ENCODE measurements at regions not wholly inside any gene's neighbourhood (a gene's known extent, or its start where the extent isn't known, plus 50 kb on each side); places are given as distances from the start of the nearest gene placed in this dataset.

- no peaks in the 10 kb centered on the region for H3K36me3 ChIP-seq
- H3K27me3 ChIP-seq: peaks cover 98% of the 10 kb centered on the region
- H3K27ac ChIP-seq: no peak overlapping the region
- H3K4me3 ChIP-seq (ENCODE audit: low read depth in 1 of 2, low read length in 1 of 2): no peak overlapping the region
- H3K9me3 ChIP-seq: no peaks in the 10 kb centered on the region
- no peaks in the 10 kb centered on the region for H3K4me1 ChIP-seq (ENCODE audit: control insufficient read depth in 1 of 2, insufficient read depth in 1 of 2, low read depth in 1 of 2, low read length in 1 of 2)
- no peak for TF ChIP-seq CTCF (IDR thresholded peaks at IDR 0.05)
Measured at GRCh38 chr14:103267226-103267910, 66.7 kb upstream of the EIF5 start.

GRCh38 chr14:103271189-103271588 is 62.8 kb upstream of the EIF5 start:
- Histone ChIP-seq H3K36me3 (no peaks in the 10 kb centered on the region), H3K9me3 (no peaks in the 10 kb centered on the region), H3K4me3 (ENCODE audit: low read depth in 1 of 2, low read length in 1 of 2) (no peak overlapping the region), H3K27ac (no peak overlapping the region), H3K4me1 (ENCODE audit: control insufficient read depth in 1 of 2, insufficient read depth in 1 of 2, low read depth in 1 of 2, low read length in 1 of 2) (no peaks in the 10 kb centered on the region), H3K27me3 (peaks cover 98% of the 10 kb centered on the region)
- TF ChIP-seq CTCF (IDR thresholded peaks at IDR 0.05): no peak

- Histone ChIP-seq H3K27ac (no peak overlapping the region), H3K27me3 (peaks cover 98% of the 10 kb centered on the region)
Measured at GRCh38 chr14:103273145-103273744, 60.8 kb upstream of the EIF5 start.

GRCh38 chr14:103273745-103274615 is 60.1 kb upstream of the EIF5 start:
- H3K27me3 ChIP-seq: peaks cover 100% of the 10 kb centered on the region
- no peak overlapping the region for H3K27ac ChIP-seq
- peaks cover 0 to 4% of the 10 kb centered on the region in 2 experiments for H3K4me1 ChIP-seq (ENCODE audit: control insufficient read depth in 1 of 2, insufficient read depth in 1 of 2, low read depth in 1 of 2, low read length in 1 of 2)
- H3K9me3 ChIP-seq: no peaks in the 10 kb centered on the region
- H3K4me3 ChIP-seq (ENCODE audit: low read depth in 1 of 2, low read length in 1 of 2): no peak overlapping the region
- no peak for TF ChIP-seq CTCF (IDR thresholded peaks at IDR 0.05)
- no peaks in the 10 kb centered on the region for H3K36me3 ChIP-seq

More at GRCh38 chr14:103273145-103273744, 60.8 kb upstream of the EIF5 start:
- H3K36me3 ChIP-seq: no peaks in the 10 kb centered on the region
- no peak for TF ChIP-seq CTCF (IDR thresholded peaks at IDR 0.05)
- H3K4me3 ChIP-seq (ENCODE audit: low read depth in 1 of 2, low read length in 1 of 2): no peak overlapping the region
- H3K9me3 ChIP-seq: no peaks in the 10 kb centered on the region
- H3K4me1 ChIP-seq (ENCODE audit: control insufficient read depth in 1 of 2, insufficient read depth in 1 of 2, low read depth in 1 of 2, low read length in 1 of 2): no peaks in the 10 kb centered on the region

- Histone ChIP-seq H3K4me3 (ENCODE audit: low read depth in 1 of 2, low read length in 1 of 2) (no peak overlapping the region), H3K27me3 (peaks cover 100% of the 10 kb centered on the region), H3K4me1 (ENCODE audit: control insufficient read depth in 1 of 2, insufficient read depth in 1 of 2, low read depth in 1 of 2, low read length in 1 of 2) (peaks cover 2 to 11% of the 10 kb centered on the region in 2 experiments)
Measured at GRCh38 chr14:103275000-103275399, 59.0 kb upstream of the EIF5 start.

More at GRCh38 chr14:103275000-103275399, 59.0 kb upstream of the EIF5 start:
- Histone ChIP-seq H3K9me3 (no peaks in the 10 kb centered on the region), H3K27ac (no peak overlapping the region), H3K36me3 (no peaks in the 10 kb centered on the region)
- no peak for TF ChIP-seq CTCF (IDR thresholded peaks at IDR 0.05)
